ENCODE measurements at regions not wholly inside any gene's neighbourhood (a gene's known extent, or its start where the extent isn't known, plus 50 kb on each side); places are given as distances from the start of the nearest gene placed in this dataset.

- TF ChIP-seq GABPA (IDR thresholded peaks at IDR 0.05; ENCODE audit: low read depth) = no peak
- TF ChIP-seq, protein P1, sequence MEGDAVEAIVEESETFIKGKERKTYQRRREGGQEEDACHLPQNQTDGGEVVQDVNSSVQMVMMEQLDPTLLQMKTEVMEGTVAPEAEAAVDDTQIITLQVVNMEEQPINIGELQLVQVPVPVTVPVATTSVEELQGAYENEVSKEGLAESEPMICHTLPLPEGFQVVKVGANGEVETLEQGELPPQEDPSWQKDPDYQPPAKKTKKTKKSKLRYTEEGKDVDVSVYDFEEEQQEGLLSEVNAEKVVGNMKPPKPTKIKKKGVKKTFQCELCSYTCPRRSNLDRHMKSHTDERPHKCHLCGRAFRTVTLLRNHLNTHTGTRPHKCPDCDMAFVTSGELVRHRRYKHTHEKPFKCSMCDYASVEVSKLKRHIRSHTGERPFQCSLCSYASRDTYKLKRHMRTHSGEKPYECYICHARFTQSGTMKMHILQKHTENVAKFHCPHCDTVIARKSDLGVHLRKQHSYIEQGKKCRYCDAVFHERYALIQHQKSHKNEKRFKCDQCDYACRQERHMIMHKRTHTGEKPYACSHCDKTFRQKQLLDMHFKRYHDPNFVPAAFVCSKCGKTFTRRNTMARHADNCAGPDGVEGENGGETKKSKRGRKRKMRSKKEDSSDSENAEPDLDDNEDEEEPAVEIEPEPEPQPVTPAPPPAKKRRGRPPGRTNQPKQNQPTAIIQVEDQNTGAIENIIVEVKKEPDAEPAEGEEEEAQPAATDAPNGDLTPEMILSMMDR (IDR thresholded peaks at IDR 0.05; ENCODE audit: insufficient read depth, low read length) = no peak
- TF ChIP-seq, protein P2, sequence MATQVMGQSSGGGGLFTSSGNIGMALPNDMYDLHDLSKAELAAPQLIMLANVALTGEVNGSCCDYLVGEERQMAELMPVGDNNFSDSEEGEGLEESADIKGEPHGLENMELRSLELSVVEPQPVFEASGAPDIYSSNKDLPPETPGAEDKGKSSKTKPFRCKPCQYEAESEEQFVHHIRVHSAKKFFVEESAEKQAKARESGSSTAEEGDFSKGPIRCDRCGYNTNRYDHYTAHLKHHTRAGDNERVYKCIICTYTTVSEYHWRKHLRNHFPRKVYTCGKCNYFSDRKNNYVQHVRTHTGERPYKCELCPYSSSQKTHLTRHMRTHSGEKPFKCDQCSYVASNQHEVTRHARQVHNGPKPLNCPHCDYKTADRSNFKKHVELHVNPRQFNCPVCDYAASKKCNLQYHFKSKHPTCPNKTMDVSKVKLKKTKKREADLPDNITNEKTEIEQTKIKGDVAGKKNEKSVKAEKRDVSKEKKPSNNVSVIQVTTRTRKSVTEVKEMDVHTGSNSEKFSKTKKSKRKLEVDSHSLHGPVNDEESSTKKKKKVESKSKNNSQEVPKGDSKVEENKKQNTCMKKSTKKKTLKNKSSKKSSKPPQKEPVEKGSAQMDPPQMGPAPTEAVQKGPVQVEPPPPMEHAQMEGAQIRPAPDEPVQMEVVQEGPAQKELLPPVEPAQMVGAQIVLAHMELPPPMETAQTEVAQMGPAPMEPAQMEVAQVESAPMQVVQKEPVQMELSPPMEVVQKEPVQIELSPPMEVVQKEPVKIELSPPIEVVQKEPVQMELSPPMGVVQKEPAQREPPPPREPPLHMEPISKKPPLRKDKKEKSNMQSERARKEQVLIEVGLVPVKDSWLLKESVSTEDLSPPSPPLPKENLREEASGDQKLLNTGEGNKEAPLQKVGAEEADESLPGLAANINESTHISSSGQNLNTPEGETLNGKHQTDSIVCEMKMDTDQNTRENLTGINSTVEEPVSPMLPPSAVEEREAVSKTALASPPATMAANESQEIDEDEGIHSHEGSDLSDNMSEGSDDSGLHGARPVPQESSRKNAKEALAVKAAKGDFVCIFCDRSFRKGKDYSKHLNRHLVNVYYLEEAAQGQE (IDR thresholded peaks at IDR 0.05; ENCODE audit: insufficient replicate concordance, low read depth) = no peak
Observed at GRCh38 chr1:55347041-55347440, 131.9 kb upstream of the USP24 start.
